ENCODE measurements at regions not wholly inside any gene's neighbourhood (a gene's known extent, or its start where the extent isn't known, plus 50 kb on each side); places are given as distances from the start of the nearest gene placed in this dataset.

DNA sequence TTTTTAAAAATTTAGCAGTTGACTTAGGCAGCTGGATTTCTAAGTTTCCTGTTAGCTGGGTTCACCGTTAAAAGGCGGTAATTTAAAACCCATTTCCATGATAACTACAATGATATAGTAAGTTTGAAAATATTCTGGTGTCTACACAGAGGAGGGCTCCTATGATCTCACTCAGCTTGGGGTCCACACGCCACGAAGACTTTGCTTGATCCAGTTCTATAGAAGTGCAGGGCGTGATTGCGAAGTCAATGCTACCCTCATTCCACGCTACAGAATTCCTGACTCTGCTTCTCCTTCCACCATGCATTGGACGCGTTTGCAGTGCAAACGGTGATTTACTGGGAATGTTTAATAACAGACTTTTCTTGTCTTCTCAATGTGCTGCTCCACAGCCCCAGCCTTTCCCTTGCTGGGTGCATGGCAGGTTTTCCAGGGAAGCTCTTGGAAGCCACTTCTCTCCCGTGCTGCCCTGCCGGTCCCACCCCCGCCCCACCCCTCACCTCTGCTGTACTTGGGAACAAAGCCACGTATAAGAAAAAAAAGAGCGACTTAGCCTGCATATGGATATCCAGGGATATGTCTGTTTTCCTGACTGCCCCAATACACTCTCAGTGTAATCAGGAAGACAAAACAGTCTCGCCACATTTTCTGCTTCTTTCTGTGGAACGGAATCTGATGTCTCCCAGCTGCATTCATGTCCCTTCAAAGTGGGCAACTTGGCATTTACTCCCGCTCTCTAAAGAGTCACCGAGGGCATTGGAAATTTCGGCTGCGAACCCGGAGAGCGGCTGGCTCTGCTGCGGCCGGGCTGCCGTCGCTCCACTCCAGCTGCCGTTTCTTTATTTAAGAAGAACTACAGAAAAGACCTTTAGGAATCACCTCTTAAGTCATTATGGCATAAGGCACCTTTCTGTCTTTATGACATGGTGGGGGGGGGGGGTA lies 434.4 kb upstream of the MGMT start:
- TF ChIP-seq, protein P1, sequence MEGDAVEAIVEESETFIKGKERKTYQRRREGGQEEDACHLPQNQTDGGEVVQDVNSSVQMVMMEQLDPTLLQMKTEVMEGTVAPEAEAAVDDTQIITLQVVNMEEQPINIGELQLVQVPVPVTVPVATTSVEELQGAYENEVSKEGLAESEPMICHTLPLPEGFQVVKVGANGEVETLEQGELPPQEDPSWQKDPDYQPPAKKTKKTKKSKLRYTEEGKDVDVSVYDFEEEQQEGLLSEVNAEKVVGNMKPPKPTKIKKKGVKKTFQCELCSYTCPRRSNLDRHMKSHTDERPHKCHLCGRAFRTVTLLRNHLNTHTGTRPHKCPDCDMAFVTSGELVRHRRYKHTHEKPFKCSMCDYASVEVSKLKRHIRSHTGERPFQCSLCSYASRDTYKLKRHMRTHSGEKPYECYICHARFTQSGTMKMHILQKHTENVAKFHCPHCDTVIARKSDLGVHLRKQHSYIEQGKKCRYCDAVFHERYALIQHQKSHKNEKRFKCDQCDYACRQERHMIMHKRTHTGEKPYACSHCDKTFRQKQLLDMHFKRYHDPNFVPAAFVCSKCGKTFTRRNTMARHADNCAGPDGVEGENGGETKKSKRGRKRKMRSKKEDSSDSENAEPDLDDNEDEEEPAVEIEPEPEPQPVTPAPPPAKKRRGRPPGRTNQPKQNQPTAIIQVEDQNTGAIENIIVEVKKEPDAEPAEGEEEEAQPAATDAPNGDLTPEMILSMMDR (IDR thresholded peaks at IDR 0.05; ENCODE audit: extremely low read depth in 1 of 2, insufficient read depth in 1 of 2, low read depth in 1 of 2, low read length in 2 of 2), result no peak
- no peak for TF ChIP-seq POLR2AphosphoS5 (IDR thresholded peaks at IDR 0.05; ENCODE audit: insufficient read depth, low read depth, low read length)
- TF ChIP-seq EZH2 (IDR thresholded peaks at IDR 0.05; ENCODE audit: borderline replicate concordance, low read depth, low read length, severe bottlenecking), result no peak
- no peak for TF ChIP-seq POLR2A (IDR thresholded peaks at IDR 0.05; ENCODE audit: low read depth, low read length)
- TF ChIP-seq JUN (IDR thresholded peaks at IDR 0.05; ENCODE audit: borderline replicate concordance, insufficient read depth, insufficient read length, low read depth), result no peak
- TF ChIP-seq MYC (IDR thresholded peaks at IDR 0.05; ENCODE audit: low read depth, low read length), result no peak
